GM23338 (cell line): ENCODE measurements at regions not wholly inside any gene's neighbourhood (a gene's known extent, or its start where the extent isn't known, plus 50 kb on each side); places are given as distances from the start of the nearest gene placed in this dataset.

Experiments
- ATAC-seq: fragments of 200-7000 bp; cut with Tn5 transposase; 3 replicates; pipeline ENCODE4 v1.9.1; 2020
- DNase-seq: peaks from one replicate; pipeline ENCODE4 v3.0.0-alpha.2; 2015; ENCODE audit warnings: low spot score
- H2AFZ ChIP-seq: fragments of 200-600 bp; sonication (generic); 2 replicates; pipeline ENCODE4 v1.8.0; 2016; ENCODE audit warnings: antibody characterized with exemption, mild to moderate bottlenecking, moderate library complexity
- H3F3A ChIP-seq: fragments of 200-600 bp; sonication (generic); replicated peaks from 2 replicates; pipeline ENCODE4 v1.8.0; 2017; ENCODE audit warnings: antibody characterized with exemption, mixed run types, low read depth
- H3K27ac ChIP-seq: fragments of 200-600 bp; sonication (generic); 2 replicates; pipeline ENCODE4 v1.6.1; 2016; ENCODE audit warnings: low read depth
- H3K27me3 ChIP-seq: fragments of 200-600 bp; sonication (generic); 2 replicates; pipeline ENCODE4 v1.8.0; 2016; ENCODE audit warnings: mild to moderate bottlenecking, mixed run types, moderate library complexity; ENCODE audit not compliant: insufficient read depth
- H3K36me3 ChIP-seq: fragments of 200-600 bp; sonication (generic); 2 replicates; pipeline ENCODE4 v1.8.0; 2016; ENCODE audit warnings: mild to moderate bottlenecking; ENCODE audit not compliant: insufficient read depth
- H3K4me1 ChIP-seq: fragments of 200-600 bp; sonication (generic); 2 replicates; pipeline ENCODE4 v1.8.0; 2016; ENCODE audit warnings: mild to moderate bottlenecking, moderate library complexity; ENCODE audit not compliant: insufficient read depth
- H3K4me2 ChIP-seq: fragments of 200-600 bp; sonication (generic); 2 replicates; pipeline ENCODE4 v1.7.1; 2017; ENCODE audit warnings: mixed run types
- H3K4me3 ChIP-seq: fragments of 200-600 bp; sonication (generic); 2 replicates; pipeline ENCODE4 v1.6.1; 2016; ENCODE audit warnings: mixed run types
- H3K79me2 ChIP-seq: fragments of 200-600 bp; sonication (generic); replicated peaks from 2 replicates; pipeline ENCODE4 v1.8.0; 2017; ENCODE audit warnings: mild to moderate bottlenecking; ENCODE audit not compliant: insufficient read depth
- H3K9me2 ChIP-seq: fragments of 200-600 bp; sonication (generic); 2 replicates; pipeline ENCODE4 v1.8.0; 2017; ENCODE audit not compliant: insufficient read depth
- H4K20me1 ChIP-seq: fragments of 200-600 bp; sonication (generic); replicated peaks from 2 replicates; pipeline ENCODE4 v1.8.0; 2017; ENCODE audit warnings: mild to moderate bottlenecking; ENCODE audit not compliant: insufficient read depth
- H3K27ac Mint-ChIP-seq: 2 replicates; pipeline ENCODE4 v1.8.0; 2020; ENCODE audit warnings: inconsistent platforms, mild to moderate bottlenecking, moderate library complexity, mixed read lengths
- H3K27me3 Mint-ChIP-seq: 3 replicates; pipeline ENCODE4 v1.8.0; 2022; ENCODE audit warnings: low read depth, mild to moderate bottlenecking, moderate library complexity, mixed read lengths, inconsistent platforms; ENCODE audit not compliant: insufficient read depth, poor library complexity
- H3K36me3 Mint-ChIP-seq: 3 replicates; pipeline ENCODE4 v1.8.0; 2021; ENCODE audit warnings: low read depth, mild to moderate bottlenecking, inconsistent platforms, moderate library complexity, mixed read lengths
- H3K4me1 Mint-ChIP-seq: 3 replicates; pipeline ENCODE4 v1.8.0; 2020; ENCODE audit warnings: mild to moderate bottlenecking, inconsistent platforms, mixed read lengths
- H3K4me3 Mint-ChIP-seq: 3 replicates; pipeline ENCODE4 v1.8.0; 2021; ENCODE audit warnings: moderate library complexity, mild to moderate bottlenecking, inconsistent platforms, mixed read lengths
- H3K9me3 Mint-ChIP-seq: 3 replicates; pipeline ENCODE4 v1.8.0; 2020; ENCODE audit warnings: moderate library complexity, mild to moderate bottlenecking, inconsistent platforms, mixed read lengths
- EZH2 ChIP-seq: fragments of 200-600 bp; sonication (generic); IDR thresholded peaks from one replicate; pipeline ENCODE4 v1.8.0; 2017; ENCODE audit warnings: antibody characterized with exemption, mild to moderate bottlenecking, low read depth; ENCODE audit not compliant: unreplicated experiment
- JUNB ChIP-seq: IDR thresholded peaks from one replicate; pipeline ENCODE4 v1.6.1; 2016; ENCODE audit warnings: antibody characterized with exemption; ENCODE audit not compliant: unreplicated experiment
- NANOG ChIP-seq: IDR thresholded peaks from 2 replicates; pipeline ENCODE4 v1.6.1; 2016; ENCODE audit warnings: antibody characterized with exemption, borderline replicate concordance
- ZNF114 ChIP-seq: fragments of 250-450 bp; sonication (Bioruptor Pico); IDR thresholded peaks from 2 replicates; pipeline ENCODE4 v1.5.0; 2020; ENCODE audit warnings: mild to moderate bottlenecking, moderate library complexity
- ZNF331 ChIP-seq: fragments of 250-450 bp; sonication (Bioruptor Pico); IDR thresholded peaks from 2 replicates; pipeline ENCODE4 v1.5.0; 2020; ENCODE audit warnings: low read depth, mild to moderate bottlenecking, moderate library complexity
- TF ChIP-seq, protein P1 (sequence below): fragments of 250-450 bp; sonication (Bioruptor Pico); IDR thresholded peaks from 2 replicates; pipeline ENCODE4 v1.5.0; 2020; ENCODE audit warnings: mild to moderate bottlenecking, moderate library complexity
- TF ChIP-seq, protein P2 (sequence below): IDR thresholded peaks from one replicate; pipeline ENCODE4 v1.6.1; 2018; ENCODE audit warnings: antibody characterized with exemption; ENCODE audit not compliant: unreplicated experiment

GRCh38 chr1:244241438-244241837, 190.4 kb downstream of the ZBTB18 start:
- Histone ChIP-seq H3K27ac (no peak overlapping the region), H3K27me3 (no peaks in the 10 kb centered on the region), H3F3A (no peaks in the 10 kb centered on the region), H3K9me2 (peaks cover 17% of the 10 kb centered on the region; the same call in 1 of the 2 replicates), H3K4me1 (no peaks in the 10 kb centered on the region), H4K20me1 (no peaks in the 10 kb centered on the region), H2AFZ (no peak overlapping the region), H3K4me3 (no peak overlapping the region), H3K79me2 (no peaks in the 10 kb centered on the region), H3K36me3 (no peaks in the 10 kb centered on the region), H3K4me2 (no peak overlapping the region)
- Mint-ChIP-seq H3K4me3 (no peak overlapping the region), H3K9me3 (no peaks in the 10 kb centered on the region; the same call in 2 of the 3 replicates), H3K27ac (no peak overlapping the region), H3K36me3 (no peaks in the 10 kb centered on the region; the same call in 2 of the 3 replicates), H3K4me1 (peaks cover 3% of the 10 kb centered on the region; the same call in 1 of the 3 replicates), H3K27me3 (peaks cover 3% of the 10 kb centered on the region)
- ATAC-seq (no peak), DNase-seq (no peak)
- TF ChIP-seq EZH2 (no peak), ZNF114 (CRISPR knock-in tag) (no peak), JUNB (no peak), ZNF331 (CRISPR knock-in tag) (no peak), NANOG (no peak)
- TF ChIP-seq, protein P1, sequence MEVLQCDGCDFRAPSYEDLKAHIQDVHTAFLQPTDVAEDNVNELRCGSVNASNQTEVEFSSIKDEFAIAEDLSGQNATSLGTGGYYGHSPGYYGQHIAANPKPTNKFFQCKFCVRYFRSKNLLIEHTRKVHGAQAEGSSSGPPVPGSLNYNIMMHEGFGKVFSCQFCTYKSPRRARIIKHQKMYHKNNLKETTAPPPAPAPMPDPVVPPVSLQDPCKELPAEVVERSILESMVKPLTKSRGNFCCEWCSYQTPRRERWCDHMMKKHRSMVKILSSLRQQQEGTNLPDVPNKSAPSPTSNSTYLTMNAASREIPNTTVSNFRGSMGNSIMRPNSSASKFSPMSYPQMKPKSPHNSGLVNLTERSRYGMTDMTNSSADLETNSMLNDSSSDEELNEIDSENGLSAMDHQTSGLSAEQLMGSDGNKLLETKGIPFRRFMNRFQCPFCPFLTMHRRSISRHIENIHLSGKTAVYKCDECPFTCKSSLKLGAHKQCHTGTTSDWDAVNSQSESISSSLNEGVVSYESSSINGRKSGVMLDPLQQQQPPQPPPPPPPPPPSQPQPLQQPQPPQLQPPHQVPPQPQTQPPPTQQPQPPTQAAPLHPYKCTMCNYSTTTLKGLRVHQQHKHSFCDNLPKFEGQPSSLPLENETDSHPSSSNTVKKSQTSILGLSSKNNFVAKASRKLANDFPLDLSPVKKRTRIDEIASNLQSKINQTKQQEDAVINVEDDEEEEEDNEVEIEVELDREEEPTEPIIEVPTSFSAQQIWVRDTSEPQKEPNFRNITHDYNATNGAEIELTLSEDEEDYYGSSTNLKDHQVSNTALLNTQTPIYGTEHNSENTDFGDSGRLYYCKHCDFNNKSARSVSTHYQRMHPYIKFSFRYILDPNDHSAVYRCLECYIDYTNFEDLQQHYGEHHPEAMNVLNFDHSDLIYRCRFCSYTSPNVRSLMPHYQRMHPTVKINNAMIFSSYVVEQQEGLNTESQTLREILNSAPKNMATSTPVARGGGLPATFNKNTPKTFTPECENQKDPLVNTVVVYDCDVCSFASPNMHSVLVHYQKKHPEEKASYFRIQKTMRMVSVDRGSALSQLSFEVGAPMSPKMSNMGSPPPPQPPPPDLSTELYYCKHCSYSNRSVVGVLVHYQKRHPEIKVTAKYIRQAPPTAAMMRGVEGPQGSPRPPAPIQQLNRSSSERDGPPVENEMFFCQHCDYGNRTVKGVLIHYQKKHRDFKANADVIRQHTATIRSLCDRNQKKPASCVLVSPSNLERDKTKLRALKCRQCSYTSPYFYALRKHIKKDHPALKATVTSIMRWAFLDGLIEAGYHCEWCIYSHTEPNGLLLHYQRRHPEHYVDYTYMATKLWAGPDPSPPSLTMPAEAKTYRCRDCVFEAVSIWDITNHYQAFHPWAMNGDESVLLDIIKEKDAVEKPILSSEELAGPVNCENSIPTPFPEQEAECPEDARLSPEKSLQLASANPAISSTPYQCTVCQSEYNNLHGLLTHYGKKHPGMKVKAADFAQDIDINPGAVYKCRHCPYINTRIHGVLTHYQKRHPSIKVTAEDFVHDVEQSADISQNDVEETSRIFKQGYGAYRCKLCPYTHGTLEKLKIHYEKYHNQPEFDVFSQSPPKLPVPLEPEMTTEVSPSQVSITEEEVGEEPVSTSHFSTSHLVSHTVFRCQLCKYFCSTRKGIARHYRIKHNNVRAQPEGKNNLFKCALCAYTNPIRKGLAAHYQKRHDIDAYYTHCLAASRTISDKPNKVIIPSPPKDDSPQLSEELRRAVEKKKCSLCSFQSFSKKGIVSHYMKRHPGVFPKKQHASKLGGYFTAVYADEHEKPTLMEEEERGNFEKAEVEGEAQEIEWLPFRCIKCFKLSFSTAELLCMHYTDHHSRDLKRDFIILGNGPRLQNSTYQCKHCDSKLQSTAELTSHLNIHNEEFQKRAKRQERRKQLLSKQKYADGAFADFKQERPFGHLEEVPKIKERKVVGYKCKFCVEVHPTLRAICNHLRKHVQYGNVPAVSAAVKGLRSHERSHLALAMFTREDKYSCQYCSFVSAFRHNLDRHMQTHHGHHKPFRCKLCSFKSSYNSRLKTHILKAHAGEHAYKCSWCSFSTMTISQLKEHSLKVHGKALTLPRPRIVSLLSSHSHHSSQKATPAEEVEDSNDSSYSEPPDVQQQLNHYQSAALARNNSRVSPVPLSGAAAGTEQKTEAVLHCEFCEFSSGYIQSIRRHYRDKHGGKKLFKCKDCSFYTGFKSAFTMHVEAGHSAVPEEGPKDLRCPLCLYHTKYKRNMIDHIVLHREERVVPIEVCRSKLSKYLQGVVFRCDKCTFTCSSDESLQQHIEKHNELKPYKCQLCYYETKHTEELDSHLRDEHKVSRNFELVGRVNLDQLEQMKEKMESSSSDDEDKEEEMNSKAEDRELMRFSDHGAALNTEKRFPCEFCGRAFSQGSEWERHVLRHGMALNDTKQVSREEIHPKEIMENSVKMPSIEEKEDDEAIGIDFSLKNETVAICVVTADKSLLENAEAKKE (CRISPR knock-in tag), result no peak
- TF ChIP-seq, protein P2, sequence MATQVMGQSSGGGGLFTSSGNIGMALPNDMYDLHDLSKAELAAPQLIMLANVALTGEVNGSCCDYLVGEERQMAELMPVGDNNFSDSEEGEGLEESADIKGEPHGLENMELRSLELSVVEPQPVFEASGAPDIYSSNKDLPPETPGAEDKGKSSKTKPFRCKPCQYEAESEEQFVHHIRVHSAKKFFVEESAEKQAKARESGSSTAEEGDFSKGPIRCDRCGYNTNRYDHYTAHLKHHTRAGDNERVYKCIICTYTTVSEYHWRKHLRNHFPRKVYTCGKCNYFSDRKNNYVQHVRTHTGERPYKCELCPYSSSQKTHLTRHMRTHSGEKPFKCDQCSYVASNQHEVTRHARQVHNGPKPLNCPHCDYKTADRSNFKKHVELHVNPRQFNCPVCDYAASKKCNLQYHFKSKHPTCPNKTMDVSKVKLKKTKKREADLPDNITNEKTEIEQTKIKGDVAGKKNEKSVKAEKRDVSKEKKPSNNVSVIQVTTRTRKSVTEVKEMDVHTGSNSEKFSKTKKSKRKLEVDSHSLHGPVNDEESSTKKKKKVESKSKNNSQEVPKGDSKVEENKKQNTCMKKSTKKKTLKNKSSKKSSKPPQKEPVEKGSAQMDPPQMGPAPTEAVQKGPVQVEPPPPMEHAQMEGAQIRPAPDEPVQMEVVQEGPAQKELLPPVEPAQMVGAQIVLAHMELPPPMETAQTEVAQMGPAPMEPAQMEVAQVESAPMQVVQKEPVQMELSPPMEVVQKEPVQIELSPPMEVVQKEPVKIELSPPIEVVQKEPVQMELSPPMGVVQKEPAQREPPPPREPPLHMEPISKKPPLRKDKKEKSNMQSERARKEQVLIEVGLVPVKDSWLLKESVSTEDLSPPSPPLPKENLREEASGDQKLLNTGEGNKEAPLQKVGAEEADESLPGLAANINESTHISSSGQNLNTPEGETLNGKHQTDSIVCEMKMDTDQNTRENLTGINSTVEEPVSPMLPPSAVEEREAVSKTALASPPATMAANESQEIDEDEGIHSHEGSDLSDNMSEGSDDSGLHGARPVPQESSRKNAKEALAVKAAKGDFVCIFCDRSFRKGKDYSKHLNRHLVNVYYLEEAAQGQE, result no peak
